ENCODE measurements at regions not wholly inside any gene's neighbourhood (a gene's known extent, or its start where the extent isn't known, plus 50 kb on each side); places are given as distances from the start of the nearest gene placed in this dataset.

- Histone ChIP-seq H3K9me3 (no peaks in the 10 kb centered on the region), H3K36me3 (no peaks in the 10 kb centered on the region), H3K27me3 (no peaks in the 10 kb centered on the region), H3K4me3 (no peak overlapping the region), H3K4me1 (no peaks in the 10 kb centered on the region), H3K27ac (no peak overlapping the region)
- TF ChIP-seq POLR2AphosphoS5 (IDR thresholded peaks at IDR 0.05) (no peak), CTCF (IDR thresholded peaks at IDR 0.05) (no peak), EP300 (IDR thresholded peaks at IDR 0.05; ENCODE audit: low read depth) (no peak), POLR2A (IDR thresholded peaks at IDR 0.05) (no peak)
- in situ Hi-C loops (cut with MboI; ENCODE audit: low pct_ligation_motif_present in 1 of 4, low pct_unique_long_range_greater_than_20kb in 1 of 4, low sequenced_read_pairs in 3 of 4) = loop anchor here in 1 of 4 donors (25.0 kb wide), 1 partner anchor 89 kb away; no protein-coding TSS in a partner anchor
- no peak for DNase-seq
- intact Hi-C loops (cut with DNase I; ENCODE audit: low total_unique reads) = no loop called here
Observed at GRCh38 chr13:38176664-38177063, 173.0 kb upstream of the UFM1 start.

GRCh38 chr13:38173403-38173802 is 176.2 kb upstream of the UFM1 start:
- no peak for DNase-seq
- 97% methylated on average over 1 of the region's 1 CpG; no CpG with 5 or more reads in 1 of the 2 donors for WGBS, 2 donors (ENCODE audit: low coverage in 1 of 2)
- Histone ChIP-seq H3K27ac (no peak overlapping the region), H3K9me3 (no peaks in the 10 kb centered on the region), H3K4me1 (no peaks in the 10 kb centered on the region), H3K36me3 (no peaks in the 10 kb centered on the region), H3K27me3 (no peaks in the 10 kb centered on the region), H3K4me3 (no peak overlapping the region)
- no peak for TF ChIP-seq EP300 (IDR thresholded peaks at IDR 0.05; ENCODE audit: low read depth)
- TF ChIP-seq POLR2AphosphoS5 (IDR thresholded peaks at IDR 0.05) = no peak
- no peak for TF ChIP-seq POLR2A (IDR thresholded peaks at IDR 0.05)
- TF ChIP-seq CTCF (IDR thresholded peaks at IDR 0.05) = no peak
- in situ Hi-C loops (cut with MboI; ENCODE audit: low pct_ligation_motif_present in 1 of 4, low pct_unique_long_range_greater_than_20kb in 1 of 4, low sequenced_read_pairs in 3 of 4) (no loop called here), intact Hi-C loops (cut with DNase I; ENCODE audit: low total_unique reads) (loop anchor here (5.0 kb wide), 1 partner anchor 781 kb away; no protein-coding TSS in a partner anchor)

GRCh38 chr13:38167164-38167822 is 182.4 kb upstream of the UFM1 start:
- Histone ChIP-seq H3K27me3 (no peaks in the 10 kb centered on the region), H3K36me3 (no peaks in the 10 kb centered on the region), H3K9me3 (no peaks in the 10 kb centered on the region), H3K27ac (no peak overlapping the region), H3K4me1 (no peaks in the 10 kb centered on the region), H3K4me3 (no peak overlapping the region)
- in situ Hi-C loops (cut with MboI; ENCODE audit: low pct_ligation_motif_present in 1 of 4, low pct_unique_long_range_greater_than_20kb in 1 of 4, low sequenced_read_pairs in 3 of 4) = no loop called here
- intact Hi-C loops (cut with DNase I; ENCODE audit: low total_unique reads) = no loop called here
- 69 to 74% methylated on average over 1 of the region's 1 CpG for WGBS, 2 donors (ENCODE audit: low coverage in 1 of 2)
- TF ChIP-seq POLR2AphosphoS5 (IDR thresholded peaks at IDR 0.05) = no peak
- no peak for TF ChIP-seq POLR2A (IDR thresholded peaks at IDR 0.05)
- TF ChIP-seq EP300 (IDR thresholded peaks at IDR 0.05; ENCODE audit: low read depth) = no peak
- TF ChIP-seq CTCF (IDR thresholded peaks at IDR 0.05) = no peak
- no peak for DNase-seq

GRCh38 chr13:38166116-38166515 is 183.5 kb upstream of the UFM1 start:
- Histone ChIP-seq H3K36me3 (no peaks in the 10 kb centered on the region), H3K9me3 (no peaks in the 10 kb centered on the region), H3K27me3 (no peaks in the 10 kb centered on the region), H3K4me1 (no peaks in the 10 kb centered on the region), H3K4me3 (no peak overlapping the region), H3K27ac (no peak overlapping the region)
- intact Hi-C loops (cut with DNase I; ENCODE audit: low total_unique reads) (no loop called here), in situ Hi-C loops (cut with MboI; ENCODE audit: low pct_ligation_motif_present in 1 of 4, low pct_unique_long_range_greater_than_20kb in 1 of 4, low sequenced_read_pairs in 3 of 4) (no loop called here)
- 91 to 92% methylated on average over 2 of the region's 2 CpGs for WGBS, 2 donors (ENCODE audit: low coverage in 1 of 2)
- no peak for TF ChIP-seq EP300 (IDR thresholded peaks at IDR 0.05; ENCODE audit: low read depth)
- no peak for DNase-seq

- no peaks in the 10 kb centered on the region for H3K27me3 ChIP-seq
- no peaks in the 10 kb centered on the region for H3K9me3 ChIP-seq
- no peak overlapping the region for H3K4me3 ChIP-seq
- 60 to 77% methylated on average over 1 to 3 of the region's 3 CpGs for WGBS, 2 donors (ENCODE audit: low coverage in 1 of 2)
- no peak for DNase-seq
- H3K4me1 ChIP-seq = no peaks in the 10 kb centered on the region
- no peaks in the 10 kb centered on the region for H3K36me3 ChIP-seq
- in situ Hi-C loops (cut with MboI; ENCODE audit: low pct_ligation_motif_present in 1 of 4, low pct_unique_long_range_greater_than_20kb in 1 of 4, low sequenced_read_pairs in 3 of 4) (no loop called here), intact Hi-C loops (cut with DNase I; ENCODE audit: low total_unique reads) (no loop called here)
- no peak for TF ChIP-seq CTCF (IDR thresholded peaks at IDR 0.05)
- no peak for TF ChIP-seq POLR2A (IDR thresholded peaks at IDR 0.05)
- TF ChIP-seq POLR2AphosphoS5 (IDR thresholded peaks at IDR 0.05) = no peak
- no peak for TF ChIP-seq EP300 (IDR thresholded peaks at IDR 0.05; ENCODE audit: low read depth)
- no peak overlapping the region for H3K27ac ChIP-seq
Observed at GRCh38 chr13:38160131-38160530, 189.5 kb upstream of the UFM1 start.

All from transverse colon (tissue), 4 donors.